Osteoblast (primary cell): ENCODE measurements at regions not wholly inside any gene's neighbourhood (a gene's known extent, or its start where the extent isn't known, plus 50 kb on each side); places are given as distances from the start of the nearest gene placed in this dataset.

Source experiments
- DNase-seq: peaks from one replicate; pipeline ENCODE4 v3.0.0; 2011; ENCODE audit warnings: low spot score, mixed read lengths; ENCODE audit not compliant: insufficient read length; ENCODE audit errors: missing footprints
- H2AFZ ChIP-seq: 2 replicates; pipeline ENCODE4 v1.6.0; 2011; ENCODE audit warnings: mild to moderate bottlenecking, low read length
- H3K27ac ChIP-seq: 2 replicates; pipeline ENCODE4 v1.5.1; 2011; ENCODE audit warnings: mild to moderate bottlenecking, low read depth, low read length, moderate library complexity
- H3K27me3 ChIP-seq: 2 replicates; pipeline ENCODE4 v1.6.0; 2012; ENCODE audit warnings: mild to moderate bottlenecking, control low read depth, inconsistent platforms, low read length, moderate library complexity; ENCODE audit not compliant: insufficient read depth
- H3K36me3 ChIP-seq: 2 replicates; pipeline ENCODE4 v1.5.1; 2011; ENCODE audit warnings: mild to moderate bottlenecking, low read length, control low read depth, moderate library complexity; ENCODE audit not compliant: insufficient read depth
- H3K4me1 ChIP-seq: 2 replicates; pipeline ENCODE4 v1.5.1; 2011; ENCODE audit warnings: mild to moderate bottlenecking, low read length, control low read depth, moderate library complexity; ENCODE audit not compliant: insufficient read depth
- H3K4me2 ChIP-seq: 2 replicates; pipeline ENCODE4 v1.6.0; 2011; ENCODE audit warnings: mild to moderate bottlenecking, low read length; ENCODE audit not compliant: insufficient read depth
- H3K4me3 ChIP-seq: fragments of 200-600 bp; sonication (generic); 3 replicates; pipeline ENCODE4 v1.5.1; 2012; ENCODE audit warnings: mild to moderate bottlenecking, low read length, inconsistent platforms; ENCODE audit not compliant: insufficient read depth
- H3K79me2 ChIP-seq: 2 replicates; pipeline ENCODE4 v1.6.0; 2012; ENCODE audit warnings: mild to moderate bottlenecking, low read length, control low read depth, inconsistent platforms; ENCODE audit not compliant: insufficient read depth
- H3K9me3 ChIP-seq: 2 replicates; pipeline ENCODE4 v1.5.1; 2011; ENCODE audit warnings: low read depth, low read length, control low read depth
- H4K20me1 ChIP-seq: 2 replicates; pipeline ENCODE4 v1.6.0; 2012; ENCODE audit warnings: mild to moderate bottlenecking, low read length, control low read depth; ENCODE audit not compliant: insufficient read depth
- TF ChIP-seq, protein P1 (sequence below): IDR thresholded peaks from 2 replicates; pipeline ENCODE4 v1.5.1; 2011; ENCODE audit warnings: mild to moderate bottlenecking, low read depth, low read length, moderate library complexity; ENCODE audit errors: extremely low read depth

DNA sequence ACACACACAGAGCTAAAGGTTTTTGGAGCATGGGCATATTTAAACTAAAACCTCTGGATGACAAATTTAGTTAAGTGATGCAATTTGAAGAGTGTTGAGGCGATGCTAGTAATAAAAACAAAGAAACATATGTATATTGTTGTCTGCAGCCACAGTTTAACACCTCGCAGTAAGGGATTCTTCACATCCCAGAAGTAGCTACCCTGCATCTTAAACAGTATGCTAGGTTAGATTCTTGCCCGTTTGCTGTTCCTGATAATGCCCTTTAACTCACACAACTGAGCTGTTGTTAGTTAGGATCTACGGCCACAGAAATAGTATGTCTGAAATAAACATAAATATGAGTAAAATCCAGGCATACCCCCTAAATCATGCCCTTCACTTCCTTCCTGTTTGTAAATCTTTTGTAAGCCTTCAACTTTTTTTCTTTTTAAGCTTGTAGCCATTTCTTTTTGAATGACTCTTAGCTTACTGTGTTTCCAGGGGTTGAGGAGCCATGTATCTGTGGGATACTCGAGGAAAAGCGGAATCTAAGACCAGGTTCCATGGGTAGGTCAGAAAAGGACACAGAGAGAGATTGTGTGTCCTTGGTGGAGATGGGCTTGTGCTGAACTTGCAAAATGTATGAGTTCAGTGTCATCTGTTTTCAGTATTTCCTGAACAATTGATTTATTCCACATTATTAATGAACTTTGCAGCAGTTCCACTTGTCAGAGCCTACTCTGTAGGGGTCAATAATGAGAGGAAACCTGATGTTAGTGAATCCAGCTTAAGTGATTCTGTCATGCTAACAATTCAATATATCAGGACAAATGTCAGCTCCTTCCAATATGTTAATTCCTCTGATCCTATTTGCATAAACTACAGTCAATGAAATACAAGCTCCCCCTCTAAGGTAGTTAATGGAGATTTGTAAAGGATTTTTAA, 349.6 kb downstream of the GPAT3 start:
- TF ChIP-seq, protein P1, sequence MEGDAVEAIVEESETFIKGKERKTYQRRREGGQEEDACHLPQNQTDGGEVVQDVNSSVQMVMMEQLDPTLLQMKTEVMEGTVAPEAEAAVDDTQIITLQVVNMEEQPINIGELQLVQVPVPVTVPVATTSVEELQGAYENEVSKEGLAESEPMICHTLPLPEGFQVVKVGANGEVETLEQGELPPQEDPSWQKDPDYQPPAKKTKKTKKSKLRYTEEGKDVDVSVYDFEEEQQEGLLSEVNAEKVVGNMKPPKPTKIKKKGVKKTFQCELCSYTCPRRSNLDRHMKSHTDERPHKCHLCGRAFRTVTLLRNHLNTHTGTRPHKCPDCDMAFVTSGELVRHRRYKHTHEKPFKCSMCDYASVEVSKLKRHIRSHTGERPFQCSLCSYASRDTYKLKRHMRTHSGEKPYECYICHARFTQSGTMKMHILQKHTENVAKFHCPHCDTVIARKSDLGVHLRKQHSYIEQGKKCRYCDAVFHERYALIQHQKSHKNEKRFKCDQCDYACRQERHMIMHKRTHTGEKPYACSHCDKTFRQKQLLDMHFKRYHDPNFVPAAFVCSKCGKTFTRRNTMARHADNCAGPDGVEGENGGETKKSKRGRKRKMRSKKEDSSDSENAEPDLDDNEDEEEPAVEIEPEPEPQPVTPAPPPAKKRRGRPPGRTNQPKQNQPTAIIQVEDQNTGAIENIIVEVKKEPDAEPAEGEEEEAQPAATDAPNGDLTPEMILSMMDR = no peak
- no peaks in the 10 kb centered on the region for H3K79me2 ChIP-seq
- peak overlapping the region; percentile 18 for H2AFZ ChIP-seq
- no peaks in the 10 kb centered on the region for H4K20me1 ChIP-seq
- no peaks in the 10 kb centered on the region for H3K9me3 ChIP-seq
- no peaks in the 10 kb centered on the region for H3K36me3 ChIP-seq
- H3K27me3 ChIP-seq = no peaks in the 10 kb centered on the region
- DNase-seq = no peak
- H3K4me3 ChIP-seq = no peak overlapping the region
- H3K4me1 ChIP-seq = peaks cover 11% of the 10 kb centered on the region
- no peak overlapping the region for H3K27ac ChIP-seq
- no peak overlapping the region for H3K4me2 ChIP-seq

DNA sequence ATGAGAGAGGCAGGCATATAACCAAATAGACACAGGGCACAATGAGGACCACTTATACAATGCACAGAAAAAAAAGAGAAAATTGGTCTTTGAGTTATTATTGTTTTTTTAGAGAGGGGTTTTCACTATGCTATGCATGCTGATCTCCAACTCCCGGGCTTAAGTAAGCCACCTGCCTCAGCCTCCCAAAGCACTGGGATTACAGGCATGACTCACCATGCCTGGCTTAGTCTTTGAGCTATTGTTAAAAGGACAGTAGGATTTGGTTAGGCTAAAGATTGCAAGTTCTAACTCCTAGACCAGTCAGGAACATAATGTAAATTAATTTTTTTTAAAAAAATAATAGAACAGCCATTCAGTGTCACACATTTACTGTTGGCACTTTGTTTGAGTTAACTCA, 340.1 kb downstream of the GPAT3 start:
- Histone ChIP-seq H3K4me2 (no peak overlapping the region), H3K79me2 (no peaks in the 10 kb centered on the region), H3K4me3 (no peak overlapping the region), H3K27ac (no peak overlapping the region), H3K9me3 (no peaks in the 10 kb centered on the region), H2AFZ (no peak overlapping the region), H3K36me3 (no peaks in the 10 kb centered on the region), H4K20me1 (no peaks in the 10 kb centered on the region), H3K4me1 (no peaks in the 10 kb centered on the region), H3K27me3 (no peaks in the 10 kb centered on the region)
- TF ChIP-seq, protein P1 = no peak
- no peak for DNase-seq

DNA sequence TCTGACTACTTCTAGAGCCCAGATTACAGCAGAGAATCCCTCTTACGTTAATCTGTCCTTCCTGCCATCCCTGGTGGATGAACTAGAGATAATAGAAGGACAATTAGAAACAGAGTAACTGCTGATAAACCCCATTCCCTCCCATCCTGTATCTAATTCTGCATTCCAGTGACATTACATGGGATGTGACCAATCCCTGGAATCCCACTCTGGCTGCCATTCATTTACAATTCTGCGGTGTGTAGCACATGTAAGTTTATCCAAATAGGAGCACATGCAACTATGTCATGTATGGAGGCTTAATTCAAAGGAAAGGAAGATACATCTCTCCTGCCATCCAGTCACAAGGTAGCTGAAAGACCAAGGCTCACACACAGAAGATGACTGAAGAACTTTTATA, 339.5 kb downstream of the GPAT3 start:
- Histone ChIP-seq H3K36me3 (no peaks in the 10 kb centered on the region), H3K79me2 (no peaks in the 10 kb centered on the region), H3K4me1 (no peaks in the 10 kb centered on the region), H4K20me1 (no peaks in the 10 kb centered on the region), H2AFZ (no peak overlapping the region), H3K4me3 (no peak overlapping the region), H3K27ac (no peak overlapping the region), H3K9me3 (no peaks in the 10 kb centered on the region), H3K27me3 (no peaks in the 10 kb centered on the region), H3K4me2 (no peak overlapping the region)
- no peak for DNase-seq
- TF ChIP-seq, protein P1 = no peak

DNA sequence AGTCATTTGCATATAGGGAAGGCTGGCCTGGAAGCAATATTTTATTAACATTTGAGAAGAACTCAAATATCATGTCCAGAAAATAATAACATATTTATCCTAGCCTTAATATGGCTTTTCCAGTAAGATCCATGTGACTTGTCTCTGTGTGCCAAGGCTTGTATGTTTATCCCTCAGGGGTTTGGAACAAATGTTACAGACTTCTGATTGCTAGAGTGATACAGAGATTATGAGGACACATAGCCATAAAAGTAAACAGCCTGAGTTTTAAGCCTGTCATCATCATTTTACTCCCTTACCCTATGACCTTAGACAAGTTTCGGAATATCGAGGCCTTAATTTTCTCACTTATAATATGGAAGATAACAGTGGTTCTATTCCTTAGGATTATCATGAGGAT, 338.1 kb downstream of the GPAT3 start:
- TF ChIP-seq, protein P1 = no peak
- Histone ChIP-seq H3K36me3 (no peaks in the 10 kb centered on the region), H3K4me3 (no peak overlapping the region), H3K9me3 (no peaks in the 10 kb centered on the region), H3K27ac (no peak overlapping the region), H3K4me2 (no peak overlapping the region), H3K27me3 (no peaks in the 10 kb centered on the region), H2AFZ (no peak overlapping the region), H3K4me1 (no peaks in the 10 kb centered on the region), H4K20me1 (no peaks in the 10 kb centered on the region), H3K79me2 (no peaks in the 10 kb centered on the region)
- no peak for DNase-seq
